Upper lobe of left lung (tissue), 6 donors: ENCODE measurements at regions not wholly inside any gene's neighbourhood (a gene's known extent, or its start where the extent isn't known, plus 50 kb on each side); places are given as distances from the start of the nearest gene placed in this dataset.

Experiments used
- ATAC-seq, 2 donors: fragments of 200-7000 bp; cut with Tn5 transposase; one replicate each; pipeline ENCODE4 v1.9.1; 2022; ENCODE audit warnings: mild to moderate bottlenecking in 2 of 2, moderate library complexity in 2 of 2; ENCODE audit not compliant: low FRiP score in 2 of 2
- DNase-seq, 2 donors: peaks; one replicate each; pipeline ENCODE4 v3.0.0-alpha.2; 2019 to 2020
- H3K27ac ChIP-seq, 4 donors: fragments of 200-600 bp; sonication (generic); one replicate each; pipeline ENCODE4 v1.5.1; 2016 to 2019
- H3K27me3 ChIP-seq, 4 donors: fragments of 200-600 bp; sonication (generic); one replicate each; pipeline ENCODE4 v1.5.1; 2017 to 2019
- H3K36me3 ChIP-seq, 4 donors: fragments of 200-600 bp; sonication (generic); one replicate each; pipeline ENCODE4 v1.5.1; 2016 to 2019
- H3K4me1 ChIP-seq, 4 donors: fragments of 200-600 bp; sonication (generic); one replicate each; pipeline ENCODE4 v1.5.1; 2018 to 2019
- H3K4me3 ChIP-seq, 4 donors: fragments of 200-600 bp; sonication (generic); one replicate each; pipeline ENCODE4 v1.5.1; 2017 to 2019; ENCODE audit warnings: mild to moderate bottlenecking in 2 of 4, moderate library complexity in 1 of 4
- H3K9me3 ChIP-seq, 4 donors: fragments of 200-600 bp; sonication (generic); one replicate each; pipeline ENCODE4 v1.5.1; 2018 to 2019
- CTCF ChIP-seq, 6 experiments: fragments of 450-650 bp in 4 of 6; fragments of 200-600 bp in 2 of 6; sonication (generic) in 2 of 6; IDR thresholded peaks; one replicate each; pipeline ENCODE4 v1.5.1; 2016 to 2019; ENCODE audit warnings: antibody characterized with exemption in 6 of 6
- EP300 ChIP-seq, 4 donors: sonication (generic); formaldehyde crosslinking; IDR thresholded peaks; one replicate each; pipeline ENCODE4 v1.5.1; 2017; ENCODE audit warnings: antibody characterized with exemption in 4 of 4, control low read depth in 2 of 4
- POLR2A ChIP-seq, 4 donors: fragments of 450-650 bp; IDR thresholded peaks; one replicate each; pipeline ENCODE4 v1.5.1; 2016 to 2017; ENCODE audit warnings: antibody characterized with exemption in 4 of 4, mild to moderate bottlenecking in 2 of 4
- POLR2AphosphoS5 ChIP-seq, 2 donors: sonication (generic); formaldehyde crosslinking; IDR thresholded peaks; one replicate each; pipeline ENCODE4 v1.5.1; 2017; ENCODE audit warnings: antibody characterized with exemption in 2 of 2
- WGBS, 2 donors: methylation state at CpG; one replicate each; pipeline ENCODE4 v1.1.5; 2017 to 2018; 5-methylcytosine and 5-hydroxymethylcytosine counted together
- donor health status: DM: no; HTN: no; CAD: no; lungs with moderate emphysema.
- donor health status: DM: no; HTN: yes; CAD: no; lungs with severe emphysema.

- 68 to 83% methylated on average over 4 of the region's 4 CpGs for WGBS, 2 donors
- Histone ChIP-seq H3K27me3 (no peaks in the 10 kb centered on the region), H3K9me3 (no peaks in the 10 kb centered on the region), H3K4me1 (peaks cover 0 to 8% (median 4%) of the 10 kb centered on the region in 4 donors), H3K4me3 (no peak overlapping the region), H3K36me3 (no peaks in the 10 kb centered on the region), H3K27ac (no peak overlapping the region)
- no peak for TF ChIP-seq EP300 (IDR thresholded peaks at IDR 0.05)
- TF ChIP-seq CTCF (IDR thresholded peaks at IDR 0.05): no peak
- TF ChIP-seq POLR2A (IDR thresholded peaks at IDR 0.05): no peak
- TF ChIP-seq POLR2AphosphoS5 (IDR thresholded peaks at IDR 0.05): no peak
- ATAC-seq: no peak
- no peak for DNase-seq
Observed at GRCh38 chr14:58793131-58793740, 155.5 kb downstream of the DACT1 start.

- Histone ChIP-seq H3K27ac (no peak overlapping the region), H3K4me1 (peaks cover 0 to 17% (median 4%) of the 10 kb centered on the region in 4 donors), H3K36me3 (no peaks in the 10 kb centered on the region), H3K27me3 (no peaks in the 10 kb centered on the region), H3K9me3 (no peaks in the 10 kb centered on the region), H3K4me3 (no peak overlapping the region)
- DNase-seq (no peak), ATAC-seq (no peak)
- WGBS, 2 donors: 70 to 73% methylated on average over 5 of the region's 5 CpGs
- TF ChIP-seq POLR2AphosphoS5 (IDR thresholded peaks at IDR 0.05) (no peak), EP300 (IDR thresholded peaks at IDR 0.05) (no peak), POLR2A (IDR thresholded peaks at IDR 0.05) (no peak), CTCF (IDR thresholded peaks at IDR 0.05) (no peak)
Observed at GRCh38 chr14:58794993-58795762, 157.4 kb downstream of the DACT1 start.

- 28 to 47% methylated on average over 5 of the region's 5 CpGs for WGBS, 2 donors
- no peak overlapping the region for H3K27ac ChIP-seq
- H3K9me3 ChIP-seq: no peaks in the 10 kb centered on the region
- TF ChIP-seq CTCF (IDR thresholded peaks at IDR 0.05) (no peak), EP300 (IDR thresholded peaks at IDR 0.05) (peak in 3 of 4 donors; percentile 36 to 87 (median 52))
- no peaks in the 10 kb centered on the region for H3K27me3 ChIP-seq
- H3K36me3 ChIP-seq: no peaks in the 10 kb centered on the region
- H3K4me1 ChIP-seq: peaks cover 0 to 17% (median 4%) of the 10 kb centered on the region in 4 donors
- ATAC-seq (peak; percentile 39 to 78), DNase-seq (peak in 1 of 2 donors; percentile 38)
- H3K4me3 ChIP-seq: no peak overlapping the region
Observed at GRCh38 chr14:58796242-58797009, 158.7 kb downstream of the DACT1 start.

GRCh38 chr14:58797010-58797429 lies 159.3 kb downstream of the DACT1 start:
- WGBS, 2 donors: 79 to 81% methylated on average over 4 of the region's 4 CpGs
- DNase-seq (no peak), ATAC-seq (peak; percentile 21 to 70)

More at GRCh38 chr14:58797010-58797429, 159.3 kb downstream of the DACT1 start:
- Histone ChIP-seq H3K27ac (no peak overlapping the region), H3K27me3 (no peaks in the 10 kb centered on the region), H3K36me3 (no peaks in the 10 kb centered on the region), H3K4me1 (peaks cover 0 to 17% (median 4%) of the 10 kb centered on the region in 4 donors), H3K4me3 (no peak overlapping the region), H3K9me3 (no peaks in the 10 kb centered on the region)
- TF ChIP-seq POLR2AphosphoS5 (IDR thresholded peaks at IDR 0.05): no peak
- TF ChIP-seq EP300 (IDR thresholded peaks at IDR 0.05): no peak
- no peak for TF ChIP-seq CTCF (IDR thresholded peaks at IDR 0.05)
- no peak for TF ChIP-seq POLR2A (IDR thresholded peaks at IDR 0.05)
